ENCODE measurements at regions not wholly inside any gene's neighbourhood (a gene's known extent, or its start where the extent isn't known, plus 50 kb on each side); places are given as distances from the start of the nearest gene placed in this dataset.

- H3K9me3 ChIP-seq, result no peaks in the 10 kb centered on the region
- no peak overlapping the region for H3K27ac ChIP-seq
- H3K4me2 ChIP-seq, result no peak overlapping the region
- no peak for TF ChIP-seq MAX (IDR thresholded peaks at IDR 0.05)
- ATAC-seq (no peak), DNase-seq (ENCODE audit: low read depth in 1 of 2, low spot score in 1 of 2) (no peak), FAIRE-seq (no peak)
- no peak overlapping the region for H3K4me3 ChIP-seq
- ChIA-PET CTCF (no interaction called here), POLR2A (no interaction called here)
- no peaks in the 10 kb centered on the region for H3K4me1 ChIP-seq
- 2% methylated on average over 3 of the region's 3 CpGs for WGBS (ENCODE audit: missing lambda C conversion rate)
Measured at GRCh38 chr9:1492156-1492555, 442.0 kb downstream of the DMRT2 start.

GRCh38 chr9:1495282-1496030 lies 445.3 kb downstream of the DMRT2 start:
- ChIA-PET CTCF (no interaction called here), POLR2A (no interaction called here)
- 11% methylated on average over 2 of the region's 2 CpGs for WGBS (ENCODE audit: missing lambda C conversion rate)
- no peak for FAIRE-seq
- Histone ChIP-seq H3K27ac (no peak overlapping the region), H3K4me1 (no peaks in the 10 kb centered on the region), H3K4me2 (no peak overlapping the region), H3K9me3 (no peaks in the 10 kb centered on the region), H3K4me3 (no peak overlapping the region)
- no peak for DNase-seq (ENCODE audit: low read depth in 1 of 2, low spot score in 1 of 2)
- TF ChIP-seq CEBPB (IDR thresholded peaks at IDR 0.05) (no peak), RNF2 (IDR thresholded peaks at IDR 0.05; ENCODE audit: borderline replicate concordance, low read depth) (no peak), ZSCAN20 (CRISPR knock-in tag; IDR thresholded peaks at IDR 0.05) (no peak), EP300 (IDR thresholded peaks at IDR 0.05) (no peak), GATA3 (IDR thresholded peaks at IDR 0.05; ENCODE audit: borderline replicate concordance) (no peak), RAD21 (conservative IDR thresholded peaks at IDR 0.05 in 1 of 2, IDR thresholded peaks at IDR 0.05 in 1 of 2) (no peak), ELK1 (IDR thresholded peaks at IDR 0.05; ENCODE audit: low read depth, low read length) (no peak), ATOH8 (CRISPR knock-in tag; IDR thresholded peaks at IDR 0.05; ENCODE audit: low read depth) (no peak), EHMT2 (IDR thresholded peaks at IDR 0.05; ENCODE audit: low read depth) (no peak), MAFK (IDR thresholded peaks at IDR 0.05; ENCODE audit: partially characterized antibody) (no peak), NR3C1 (IDR thresholded peaks at IDR 0.05) (no peak), MAZ (IDR thresholded peaks at IDR 0.05; ENCODE audit: borderline replicate concordance, low read depth, low read length) (no peak), KDM1A (IDR thresholded peaks at IDR 0.05; ENCODE audit: low read depth) (no peak), FOSL2 (IDR thresholded peaks at IDR 0.05) (no peak), FOSL2 (CRISPR knock-in tag; IDR thresholded peaks at IDR 0.05) (no peak)
- no peak for ATAC-seq

GRCh38 chr9:1505489-1505888 lies 455.3 kb downstream of the DMRT2 start:
- Histone ChIP-seq H3K4me1 (no peaks in the 10 kb centered on the region), H3K27ac (no peak overlapping the region), H3K4me3 (no peak overlapping the region), H3K9me3 (no peaks in the 10 kb centered on the region), H3K4me2 (no peak overlapping the region)
- ATAC-seq (no peak), FAIRE-seq (no peak), DNase-seq (ENCODE audit: low read depth in 1 of 2, low spot score in 1 of 2) (no peak)
- WGBS (ENCODE audit: missing lambda C conversion rate), result 0% methylated on average over 2 of the region's 2 CpGs
- ChIA-PET CTCF (no interaction called here), POLR2A (no interaction called here)
- no peak for TF ChIP-seq ZC3H11A (IDR thresholded peaks at IDR 0.05)
- TF ChIP-seq BHLHE40 (IDR thresholded peaks at IDR 0.05; ENCODE audit: low read depth, low read length), result no peak
- no peak for TF ChIP-seq HOXB13 (CRISPR knock-in tag; IDR thresholded peaks at IDR 0.05; ENCODE audit: low read depth)
- no peak for TF ChIP-seq ZFP36 (IDR thresholded peaks at IDR 0.05; ENCODE audit: borderline replicate concordance, partially characterized antibody)
- TF ChIP-seq USF2 (IDR thresholded peaks at IDR 0.05), result no peak
- TF ChIP-seq ZNF302 (CRISPR knock-in tag; IDR thresholded peaks at IDR 0.05), result no peak
- TF ChIP-seq PBX3 (IDR thresholded peaks at IDR 0.05), result no peak
- no peak for TF ChIP-seq FOSB (CRISPR knock-in tag; IDR thresholded peaks at IDR 0.05)
- no peak for TF ChIP-seq RFX5 (IDR thresholded peaks at IDR 0.05)
- TF ChIP-seq RNF2 (IDR thresholded peaks at IDR 0.05; ENCODE audit: borderline replicate concordance, low read depth), result no peak
- no peak for TF ChIP-seq NR3C1 (IDR thresholded peaks at IDR 0.05)
- TF ChIP-seq KDM5A (IDR thresholded peaks at IDR 0.05), result no peak
- no peak for TF ChIP-seq HOXA7 (CRISPR knock-in tag; IDR thresholded peaks at IDR 0.05)
- TF ChIP-seq SREBF2 (IDR thresholded peaks at IDR 0.05), result no peak
- no peak for TF ChIP-seq CBX2 (IDR thresholded peaks at IDR 0.05; ENCODE audit: borderline replicate concordance, low read depth)
- TF ChIP-seq HDAC2 (IDR thresholded peaks at IDR 0.05), result no peak
- TF ChIP-seq ESRRA (IDR thresholded peaks at IDR 0.05; ENCODE audit: borderline replicate concordance, low read length), result no peak
- no peak for TF ChIP-seq FOXS1 (CRISPR knock-in tag; IDR thresholded peaks at IDR 0.05)
- TF ChIP-seq POLR2AphosphoS2 (conservative IDR thresholded peaks at IDR 0.05; ENCODE audit: low read length), result no peak

Measured in A549 (cell line).